GM18867 (cell line): ENCODE measurements at regions not wholly inside any gene's neighbourhood (a gene's known extent, or its start where the extent isn't known, plus 50 kb on each side); places are given as distances from the start of the nearest gene placed in this dataset.
"Not testable (repeated sequence)": the region's sequence is repeated elsewhere in the genome, so short reads cannot be mapped to it uniquely, and the experiment has no call there.

Source experiments
- ATAC-seq: cut with Tn5 transposase; IDR thresholded peaks from one replicate; pipeline ENCODE4 v1.9.1; 2021; ENCODE audit warnings: mild to moderate bottlenecking, moderate library complexity; ENCODE audit not compliant: unreplicated experiment

- ATAC-seq = not testable (repeated sequence)
Observed at GRCh38 chr6:58342287-58342686, 1024.9 kb downstream of the PRIM2 start.

- ATAC-seq = not testable (repeated sequence)
Observed at GRCh38 chr6:58347534-58347933, 1030.1 kb downstream of the PRIM2 start.

GRCh38 chr6:58351619-58352018 lies 1034.2 kb downstream of the PRIM2 start:
- ATAC-seq = not testable (repeated sequence)

- not testable (repeated sequence) for ATAC-seq
Observed at GRCh38 chr6:58358452-58358851, 1041.0 kb downstream of the PRIM2 start.

GRCh38 chr6:58365856-58366255 lies 1048.4 kb downstream of the PRIM2 start:
- ATAC-seq = not testable (repeated sequence)

- ATAC-seq = not testable (repeated sequence)
Observed at GRCh38 chr6:58406659-58407058, 1089.2 kb downstream of the PRIM2 start.

- no peak for ATAC-seq
Observed at GRCh38 chr6:58419321-58419720, 1101.9 kb downstream of the PRIM2 start.
